A673 (cell line): ENCODE measurements at regions not wholly inside any gene's neighbourhood (a gene's known extent, or its start where the extent isn't known, plus 50 kb on each side); places are given as distances from the start of the nearest gene placed in this dataset.

Experiments used
- BruUV-seq: library from RNA; stranded (reverse); fragments of 400-500 nt; replicated peaks from 2 replicates; lab custom pipeline; 2021; lab: Mats Ljungman, UMichigan
- CTCF ChIA-PET: fragments of 300-600 bp; sonication (Branson Sonifier 250); formaldehyde crosslinking; loops from one replicate; lab custom pipeline; 2022; ENCODE audit warnings: antibody characterized with exemption; lab: Charles Lee
- POLR2A ChIA-PET: fragments of 300-600 bp; sonication (Branson Sonifier 250); formaldehyde crosslinking; loops from one replicate; lab custom pipeline; 2022; ENCODE audit warnings: antibody characterized with exemption; ENCODE audit not compliant: low non-redundant PET; lab: Charles Lee
- DNase-seq: peaks from one replicate; pipeline ENCODE4 v3.0.0-alpha.2; 2015; ENCODE audit warnings: low spot score
- H3K27ac ChIP-seq: fragments of 200-600 bp; sonication (generic); 2 replicates; pipeline ENCODE4 v1.5.1; 2016; ENCODE audit warnings: mixed run types, low read depth, mild to moderate bottlenecking, mixed read lengths, antibody characterized with exemption, low read length; ENCODE audit not compliant: poor library complexity, severe bottlenecking
- H3K27me3 ChIP-seq: fragments of 200-600 bp; sonication (generic); replicated peaks from 2 replicates; pipeline ENCODE4 v1.6.1; 2017; ENCODE audit warnings: mixed run types, low read depth, mild to moderate bottlenecking, mixed read lengths, antibody characterized with exemption, low read length; ENCODE audit not compliant: insufficient read depth, poor library complexity
- H3K36me3 ChIP-seq: fragments of 200-600 bp; sonication (generic); 2 replicates; pipeline ENCODE4 v1.6.1; 2016; ENCODE audit warnings: mixed run types, mild to moderate bottlenecking, mixed read lengths, antibody characterized with exemption, low read length; ENCODE audit not compliant: insufficient read depth, poor library complexity, severe bottlenecking
- H3K4me1 ChIP-seq: fragments of 200-600 bp; sonication (generic); 2 replicates; pipeline ENCODE4 v1.6.1; 2017; ENCODE audit warnings: mixed run types, mild to moderate bottlenecking, mixed read lengths, antibody characterized with exemption, low read length; ENCODE audit not compliant: insufficient read depth, poor library complexity, severe bottlenecking
- H3K4me3 ChIP-seq: fragments of 200-600 bp; sonication (generic); 2 replicates; pipeline ENCODE4 v1.5.1; 2016; ENCODE audit warnings: low read depth, mixed run types, mild to moderate bottlenecking, mixed read lengths, low read length; ENCODE audit not compliant: poor library complexity, severe bottlenecking
- H3K9me3 ChIP-seq: fragments of 200-600 bp; sonication (generic); 2 replicates; pipeline ENCODE4 v1.6.1; 2016; ENCODE audit warnings: mixed run types, low read depth, mild to moderate bottlenecking, mixed read lengths, antibody characterized with exemption, low read length; ENCODE audit not compliant: poor library complexity, severe bottlenecking
- CTCF ChIP-seq: fragments of 300-800, 200-600 bp; sonication (generic); conservative IDR thresholded peaks from 2 replicates; pipeline ENCODE4 v1.5.1; 2017; ENCODE audit warnings: low read depth, mild to moderate bottlenecking, antibody characterized with exemption, low read length, moderate library complexity, mixed read lengths
- EZH2 ChIP-seq: fragments of 200-600 bp; sonication (generic); IDR thresholded peaks from 2 replicates; pipeline ENCODE4 v1.6.1; 2017; ENCODE audit warnings: borderline replicate concordance, low read depth, mild to moderate bottlenecking, mixed read lengths, antibody characterized with exemption, low read length; ENCODE audit not compliant: poor library complexity, severe bottlenecking
- intact Hi-C: fragments of 100-400 bp; cut with micrococcal nuclease; formaldehyde crosslinking; loops from one replicate; pipeline ENCODE4 v1.10.0; 2022; ENCODE audit not compliant: unreplicated experiment

DNA sequence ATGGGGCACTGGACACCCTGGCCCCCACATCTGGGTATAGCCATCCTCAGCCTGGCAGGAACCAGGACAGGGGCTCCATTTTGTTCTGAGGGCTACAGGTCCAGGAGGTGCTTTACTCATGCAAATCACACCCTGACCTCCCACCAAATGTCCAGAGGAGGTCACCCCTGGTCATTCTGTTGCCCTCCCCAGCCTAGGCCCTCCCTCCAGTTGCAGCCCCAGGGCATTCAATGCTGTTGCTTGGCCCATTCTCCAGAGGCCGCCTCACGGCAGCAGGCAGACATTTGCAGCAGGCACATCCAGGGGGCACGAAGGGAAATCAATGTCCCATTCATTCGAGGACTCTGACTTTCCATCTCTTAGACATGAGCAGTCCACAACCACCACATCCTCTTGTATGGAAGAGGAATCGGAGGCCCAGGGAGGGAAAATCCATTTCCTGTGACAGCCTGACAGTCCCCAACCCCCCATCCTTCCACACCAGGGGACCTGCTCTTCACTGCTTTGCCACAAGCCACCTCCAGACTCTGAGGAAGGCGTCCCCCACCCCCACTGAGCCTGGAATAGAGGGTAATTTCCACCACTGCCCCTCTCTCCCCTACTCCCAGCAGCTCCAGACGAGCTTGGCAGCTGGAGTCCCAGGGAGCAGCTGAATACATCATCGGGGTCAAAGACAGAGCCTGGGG lies 76.2 kb upstream of the UNC5B start:
- intact Hi-C loops: no loop called here
- DNase-seq: peak; percentile 38
- no peaks in the 10 kb centered on the region for H3K36me3 ChIP-seq
- no peak overlapping the region for H3K27ac ChIP-seq
- ChIA-PET POLR2A (no interaction called here), CTCF (no interaction called here)
- H3K27me3 ChIP-seq: no peaks in the 10 kb centered on the region
- no peaks in the 10 kb centered on the region for H3K9me3 ChIP-seq
- TF ChIP-seq EZH2: no peak
- TF ChIP-seq CTCF: no peak
- no TSS peak for BruUV-seq
- no peak overlapping the region for H3K4me3 ChIP-seq
- peaks cover 9% of the 10 kb centered on the region for H3K4me1 ChIP-seq

DNA sequence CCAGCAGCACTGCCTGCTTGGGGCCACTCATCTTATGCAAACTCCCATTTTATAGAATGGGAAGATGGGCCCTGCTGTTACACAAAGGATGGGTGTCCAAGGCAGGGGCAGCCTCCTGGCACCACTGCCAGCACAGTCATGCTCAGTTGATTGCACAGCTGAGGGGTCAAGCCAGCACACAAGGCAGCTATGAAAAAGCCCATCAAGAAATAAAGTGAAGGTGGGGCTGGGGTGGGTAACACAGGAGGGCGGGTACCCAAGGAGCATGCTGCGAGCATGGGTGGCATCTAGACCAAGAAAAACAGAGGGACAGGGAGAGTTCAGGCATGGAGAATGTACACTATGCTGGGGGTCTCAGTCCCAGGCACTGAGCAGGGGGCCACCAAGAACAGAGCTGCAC lies 74.7 kb upstream of the UNC5B start:
- Histone ChIP-seq H3K4me1 (peaks cover 9% of the 10 kb centered on the region), H3K9me3 (no peaks in the 10 kb centered on the region), H3K27me3 (no peaks in the 10 kb centered on the region), H3K27ac (no peak overlapping the region), H3K4me3 (no peak overlapping the region), H3K36me3 (no peaks in the 10 kb centered on the region)
- intact Hi-C loops: no loop called here
- POLR2A ChIA-PET: no interaction called here
- BruUV-seq: no TSS peak
- TF ChIP-seq EZH2 (no peak), CTCF (no peak)
- DNase-seq: no peak
- CTCF ChIA-PET: interaction anchor here (1.0 kb wide), 1 partner anchor 16 kb away, joined by 3 read pairs; no protein-coding TSS in a partner anchor

- POLR2A ChIA-PET: no interaction called here
- Histone ChIP-seq H3K9me3 (no peaks in the 10 kb centered on the region), H3K4me3 (no peak overlapping the region), H3K36me3 (no peaks in the 10 kb centered on the region), H3K27me3 (no peaks in the 10 kb centered on the region), H3K4me1 (peaks cover 9% of the 10 kb centered on the region), H3K27ac (no peak overlapping the region)
- TF ChIP-seq EZH2 (no peak), CTCF (no peak)
- DNase-seq: no peak
- intact Hi-C loops: no loop called here
- BruUV-seq: no TSS peak
- CTCF ChIA-PET: interaction anchor here (1.0 kb wide), 1 partner anchor 17 kb away, joined by 3 read pairs; no protein-coding TSS in a partner anchor
Measured at GRCh38 chr10:71138166-71138830, 74.1 kb upstream of the UNC5B start.
